Adrenal gland (tissue), 9 donors: ENCODE measurements at regions not wholly inside any gene's neighbourhood (a gene's known extent, or its start where the extent isn't known, plus 50 kb on each side); places are given as distances from the start of the nearest gene placed in this dataset.

Experiments
- DNase-seq, 7 donors: peaks; one replicate each; pipeline ENCODE4 v3.0.0-alpha.2; 2019 to 2020
- H3K27ac ChIP-seq, 5 donors: fragments of 200-600 bp; sonication (generic) in 4 of 5; 1 replicate in 3 of 5; 2 replicates in 2 of 5; pipeline versions ENCODE4 v1.5.1 to v1.8.0; 2016 to 2020; ENCODE audit warnings: mild to moderate bottlenecking in 1 of 5
- H3K27me3 ChIP-seq: fragments of 200-600 bp; 2 replicates; pipeline ENCODE4 v1.8.0; 2021
- H3K36me3 ChIP-seq, 2 donors: fragments of 200-600 bp; replicated peaks in 1 of 2; 1 replicate in 1 of 2; 2 replicates in 1 of 2; pipeline versions ENCODE4 v1.5.1 to v1.8.0; 2018 to 2022
- H3K4me1 ChIP-seq, 2 donors: fragments of 200-600 bp; replicated peaks in 1 of 2; 1 replicate in 1 of 2; 2 replicates in 1 of 2; pipeline versions ENCODE4 v1.5.1 to v1.8.0; 2018 to 2021
- H3K4me3 ChIP-seq, 4 donors: fragments of 200-600 bp; sonication (generic) in 3 of 4; one replicate each; pipeline ENCODE4 v1.5.1; 2016 to 2018
- H3K9me3 ChIP-seq, 3 donors: fragments of 200-600 bp; sonication (generic) in 1 of 3; replicated peaks in 1 of 3; 1 replicate in 2 of 3; 2 replicates in 1 of 3; pipeline versions ENCODE4 v1.5.1 to v1.8.0; 2016 to 2021
- CTCF ChIP-seq, 6 experiments: fragments of 450-650 bp in 4 of 6; fragments of 200-600 bp in 2 of 6; sonication (generic) in 1 of 6; IDR thresholded peaks; 1 replicate in 5 of 6; 2 replicates in 1 of 6; pipeline versions ENCODE4 v1.5.1 to v1.8.0; 2016 to 2021; ENCODE audit warnings: antibody characterized with exemption in 6 of 6, mild to moderate bottlenecking in 2 of 6, moderate library complexity in 1 of 6
- POLR2A ChIP-seq, 2 donors: fragments of 450-650 bp; IDR thresholded peaks; one replicate each; pipeline ENCODE4 v1.6.1; 2017; ENCODE audit warnings: antibody characterized with exemption in 2 of 2, mild to moderate bottlenecking in 2 of 2, moderate library complexity in 1 of 2
- WGBS, 4 donors: extraction: QIAGEN DNeasy Blood & Tissue Kit in 2 of 4; methylation state at CpG; one replicate each; pipeline versions ENCODE4 v1.1.5 to v1.1.7; 2013 to 2017; 5-methylcytosine and 5-hydroxymethylcytosine counted together
- intact Hi-C, 2 donors: fragments of 100-400 bp; cut with DNase I; formaldehyde crosslinking; loops; one replicate each; pipeline versions ENCODE4 v1.14.1 to v1.15.0; 2022 to 2023
- donor health status: healthy with polysubstance abuse.
- donor health status: Bipolar disorder and iron deficiency.
- donor health status: DM: yes; HTN: yes; CAD: no.
- donor health status: DM: no; HTN: no; CAD: no.
- donor health status: DM: no; HTN: no; CAD: no.

- no peak overlapping the region for H3K27ac ChIP-seq
- TF ChIP-seq POLR2A (IDR thresholded peaks at IDR 0.05) (no peak), CTCF (IDR thresholded peaks at IDR 0.05) (no peak)
- H3K9me3 ChIP-seq: no peaks in the 10 kb centered on the region
- no peaks in the 10 kb centered on the region for H3K27me3 ChIP-seq
- H3K4me1 ChIP-seq: no peaks in the 10 kb centered on the region
- no peak overlapping the region for H3K4me3 ChIP-seq
- no peaks in the 10 kb centered on the region for H3K36me3 ChIP-seq
- 59 to 74% (median 70%) methylated on average over 4 of the region's 4 CpGs for WGBS, 4 donors
- no peak for DNase-seq
- intact Hi-C loops: no loop called here
Measured at GRCh38 chr6:1242021-1242420, 69.9 kb upstream of the FOXQ1 start.

- no peak for DNase-seq
- WGBS, 4 donors: 68 to 82% (median 73%) methylated on average over 2 of the region's 2 CpGs
- TF ChIP-seq POLR2A (IDR thresholded peaks at IDR 0.05) (no peak), CTCF (IDR thresholded peaks at IDR 0.05) (no peak)
Measured at GRCh38 chr6:1240766-1241318, 71.1 kb upstream of the FOXQ1 start.

GRCh38 chr6:1239805-1240204 lies 72.1 kb upstream of the FOXQ1 start:
- no peaks in the 10 kb centered on the region for H3K27me3 ChIP-seq
- no peaks in the 10 kb centered on the region for H3K4me1 ChIP-seq
- H3K4me3 ChIP-seq: no peak overlapping the region
- intact Hi-C loops: no loop called here
- H3K36me3 ChIP-seq: no peaks in the 10 kb centered on the region
- 78 to 86% (median 79%) methylated on average over 7 of the region's 7 CpGs for WGBS, 4 donors
- no peak for TF ChIP-seq POLR2A (IDR thresholded peaks at IDR 0.05)
- TF ChIP-seq CTCF (IDR thresholded peaks at IDR 0.05): no peak
- no peak overlapping the region for H3K27ac ChIP-seq
- no peaks in the 10 kb centered on the region for H3K9me3 ChIP-seq
- DNase-seq: no peak

More at GRCh38 chr6:1240766-1241318, 71.1 kb upstream of the FOXQ1 start:
- Histone ChIP-seq H3K4me1 (no peaks in the 10 kb centered on the region), H3K36me3 (no peaks in the 10 kb centered on the region), H3K9me3 (no peaks in the 10 kb centered on the region), H3K4me3 (no peak overlapping the region), H3K27ac (no peak overlapping the region), H3K27me3 (no peaks in the 10 kb centered on the region)
- intact Hi-C loops: no loop called here

GRCh38 chr6:1238040-1238439 lies 73.9 kb upstream of the FOXQ1 start:
- intact Hi-C loops: no loop called here
- TF ChIP-seq CTCF (IDR thresholded peaks at IDR 0.05) (no peak), POLR2A (IDR thresholded peaks at IDR 0.05) (no peak)
- 48 to 78% (median 62%) methylated on average over 8 of the region's 8 CpGs for WGBS, 4 donors
- Histone ChIP-seq H3K4me3 (no peak overlapping the region), H3K27ac (no peak overlapping the region), H3K4me1 (no peaks in the 10 kb centered on the region), H3K36me3 (no peaks in the 10 kb centered on the region), H3K9me3 (no peaks in the 10 kb centered on the region), H3K27me3 (no peaks in the 10 kb centered on the region)
- no peak for DNase-seq
